ENCODE measurements at regions not wholly inside any gene's neighbourhood (a gene's known extent, or its start where the extent isn't known, plus 50 kb on each side); places are given as distances from the start of the nearest gene placed in this dataset.

- H3K27ac ChIP-seq (ENCODE audit: extremely low read length, insufficient read depth, low read length): no peak overlapping the region
- H2AFZ ChIP-seq (ENCODE audit: low read length): no peak overlapping the region
- H3K27me3 ChIP-seq (ENCODE audit: control insufficient read depth in 1 of 2, insufficient read depth in 2 of 2, low read length in 2 of 2): no peaks in the 10 kb centered on the region
- ChIA-PET CTCF (ENCODE audit: low intra/inter-chr PET ratio, low total read pairs) (no interaction called here), POLR2A (no interaction called here)
- H3K4me2 ChIP-seq (ENCODE audit: low read depth, low read length): no peak overlapping the region
- ATAC-seq: no peak
- WGBS (ENCODE audit: low lambda C conversion rate): 99% methylated on average over 5 of the region's 5 CpGs
- peaks cover 35% of the 10 kb centered on the region for H3K79me2 ChIP-seq (ENCODE audit: insufficient read depth, low read length)
- no peaks in the 10 kb centered on the region for H3K9me3 ChIP-seq (ENCODE audit: low read length)
- DNase-seq (ENCODE audit: low spot score): no peak
- in situ Hi-C loops (cut with HindIII; ENCODE audit: extremely low pct_ligation_motif_present, low pct_unique_long_range_greater_than_20kb) (no loop called here), intact Hi-C loops (cut with micrococcal nuclease; ENCODE audit: unreplicated experiment) (no loop called here)
- no peaks in the 10 kb centered on the region for H3K4me1 ChIP-seq (ENCODE audit: insufficient read depth, low read length)
- no peak overlapping the region for H3K9ac ChIP-seq (ENCODE audit: insufficient read depth, low read depth, low read length)
- FAIRE-seq: peak; percentile 4
- BruUV-seq (replicated peaks): no TSS peak
- H3K4me3 ChIP-seq (replicated peaks in 1 of 3; ENCODE audit: insufficient read depth in 1 of 3, low read depth in 2 of 3, low read length in 3 of 3): no peak overlapping the region
- H4K20me1 ChIP-seq (ENCODE audit: insufficient read depth, low read length): peaks cover 66% of the 10 kb centered on the region
- H3K36me3 ChIP-seq (replicated peaks in 1 of 2; ENCODE audit: control insufficient read depth in 1 of 2, insufficient read depth in 2 of 2, low read length in 2 of 2): peaks cover 76 to 97% of the 10 kb centered on the region in 2 experiments
- TF ChIP-seq REPIN1 (CRISPR knock-in tag; IDR thresholded peaks at IDR 0.05; ENCODE audit: borderline replicate concordance, low read depth) (no peak), MNT (IDR thresholded peaks at IDR 0.05) (0 out of 2 replicates have a peak, but pooled peaks have one; percentile 6), ARID4A (CRISPR knock-in tag; IDR thresholded peaks at IDR 0.05; ENCODE audit: borderline replicate concordance) (no peak), CEBPG (CRISPR knock-in tag; IDR thresholded peaks at IDR 0.05) (no peak), RORA (CRISPR knock-in tag; IDR thresholded peaks at IDR 0.05) (no peak), YEATS4 (CRISPR knock-in tag; IDR thresholded peaks at IDR 0.05; ENCODE audit: borderline replicate concordance) (no peak), ZMYM2 (CRISPR knock-in tag; IDR thresholded peaks at IDR 0.05) (no peak), NFKBIZ (CRISPR knock-in tag; IDR thresholded peaks at IDR 0.05) (no peak), ZNF550 (CRISPR knock-in tag; IDR thresholded peaks at IDR 0.05; ENCODE audit: borderline replicate concordance) (no peak), NONO (IDR thresholded peaks at IDR 0.05) (0 out of 2 replicates have a peak, but pooled peaks have one; percentile 55), NONO (CRISPR knock-in tag; conservative IDR thresholded peaks at IDR 0.05) (no peak), POLR2AphosphoS5 (IDR thresholded peaks at IDR 0.05; ENCODE audit: low read depth, low read length) (0 out of 2 replicates have a peak, but pooled peaks have one; percentile 7), GABPA (IDR thresholded peaks at IDR 0.05; ENCODE audit: low read depth, low read length) (no peak), GABPA (CRISPR knock-in tag; IDR thresholded peaks at IDR 0.05; ENCODE audit: low read depth) (no peak), ZBTB38 (CRISPR knock-in tag; IDR thresholded peaks at IDR 0.05) (no peak), MYC (CRISPR knock-in tag; IDR thresholded peaks at IDR 0.05; ENCODE audit: borderline replicate concordance) (no peak), TSC22D2 (CRISPR knock-in tag; IDR thresholded peaks at IDR 0.05; ENCODE audit: borderline replicate concordance) (no peak), PBX2 (CRISPR knock-in tag; IDR thresholded peaks at IDR 0.05) (no peak), POLR2G (IDR thresholded peaks at IDR 0.05; ENCODE audit: low read depth, low read length) (peak; percentile 27; the same call in 1 of the 2 replicates), CREB1 (IDR thresholded peaks at IDR 0.05) (peak; percentile 89), CREB1 (CRISPR knock-in tag; IDR thresholded peaks at IDR 0.05) (no peak)
Observed at GRCh38 chr17:77485089-77485833, 344.5 kb downstream of the SEC14L1 start.

All from HepG2 (cell line).